ENCODE measurements at regions not wholly inside any gene's neighbourhood (a gene's known extent, or its start where the extent isn't known, plus 50 kb on each side); places are given as distances from the start of the nearest gene placed in this dataset.

- DNase-seq, result no peak
Observed at GRCh38 chr5:8570528-8570927, 701.6 kb downstream of the MTRR start.

GRCh38 chr5:8576178-8576577, 707.2 kb downstream of the MTRR start:
- no peak for DNase-seq

DNA sequence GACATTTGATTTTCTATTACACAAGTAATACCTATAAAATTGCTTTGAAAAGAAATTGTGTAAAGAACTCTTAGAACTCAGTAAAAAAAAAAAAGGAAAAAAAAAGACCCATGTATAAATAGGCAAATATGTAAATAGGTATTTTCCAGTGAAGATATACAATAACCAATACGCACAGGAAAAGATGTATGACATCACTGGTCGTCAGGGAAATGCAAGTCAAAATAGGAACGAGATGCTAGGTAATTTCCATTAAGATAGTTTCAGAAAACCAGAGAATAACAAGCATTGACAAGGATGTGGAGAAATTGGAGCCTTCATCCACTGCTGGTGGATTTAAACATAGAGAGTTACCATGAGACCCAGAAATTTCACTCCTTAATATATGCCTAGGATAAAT, 708.8 kb downstream of the MTRR start:
- DNase-seq, result no peak

GRCh38 chr5:8580298-8580697, 711.4 kb downstream of the MTRR start:
- no peak for DNase-seq

DNA sequence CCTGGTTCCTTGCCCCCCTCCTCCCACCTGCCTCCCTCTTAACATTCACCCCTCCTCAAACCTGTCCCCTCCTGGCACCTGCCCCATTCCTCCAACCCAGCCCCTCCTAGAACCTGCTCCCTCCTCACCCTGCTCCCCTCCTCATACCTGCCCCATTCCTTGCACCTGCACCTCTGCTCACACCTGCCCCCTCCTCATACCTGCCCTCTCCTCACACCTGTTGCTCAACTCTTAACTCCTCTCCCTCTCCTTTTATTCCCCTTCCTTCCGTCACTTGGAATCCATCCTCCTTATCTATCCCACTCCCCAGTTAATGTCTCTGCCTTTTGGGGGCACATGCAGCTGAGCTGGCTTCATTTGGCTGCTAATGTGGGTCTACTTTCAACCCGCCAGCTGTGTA, 712.1 kb downstream of the MTRR start:
- DNase-seq, result no peak

GRCh38 chr5:8585230-8586018, 716.5 kb downstream of the MTRR start:
- no peak for DNase-seq

GRCh38 chr5:8590959-8591358, 722.0 kb downstream of the MTRR start:
- DNase-seq, result no peak

DNA sequence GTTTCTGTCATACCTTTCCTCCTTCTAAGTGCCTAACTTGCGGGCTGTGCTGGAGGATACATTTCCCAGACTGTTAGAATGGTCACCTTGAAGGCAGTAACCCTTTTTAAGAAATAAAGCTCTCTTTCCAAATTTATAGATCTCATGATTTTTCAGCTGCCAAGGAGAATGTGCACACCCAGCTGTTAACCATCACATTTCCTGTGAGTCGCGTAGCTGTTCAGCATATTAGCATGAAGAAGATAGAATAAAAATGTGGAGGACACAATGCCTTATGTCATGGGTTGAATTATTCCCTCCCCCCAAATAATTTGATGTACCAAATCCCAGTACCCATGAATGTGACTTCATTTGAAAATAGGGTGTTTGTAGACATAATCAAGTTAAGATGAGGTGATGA, 729.4 kb downstream of the MTRR start:
- DNase-seq, result no peak

DNA sequence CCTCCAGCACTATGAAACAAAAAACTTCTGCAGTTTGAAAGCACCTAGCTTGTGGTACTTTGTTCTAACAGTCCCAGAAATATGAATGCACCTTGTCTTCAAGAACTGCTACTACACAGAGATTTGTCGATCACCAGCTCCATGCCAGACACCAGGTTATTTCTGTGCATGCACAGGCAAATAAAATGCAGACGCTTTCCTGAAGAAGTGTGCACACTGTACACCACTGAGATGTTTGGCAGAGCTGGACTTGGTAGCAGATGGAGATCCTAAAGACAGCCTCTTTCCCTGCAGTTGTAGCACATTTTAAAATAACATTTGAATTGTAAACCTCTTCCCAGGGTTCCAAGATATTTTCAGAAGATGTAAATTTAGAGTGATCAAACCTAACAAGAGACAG, 730.0 kb downstream of the MTRR start:
- no peak for DNase-seq

GRCh38 chr5:8600843-8601242, 731.9 kb downstream of the MTRR start:
- DNase-seq, result no peak

DNA sequence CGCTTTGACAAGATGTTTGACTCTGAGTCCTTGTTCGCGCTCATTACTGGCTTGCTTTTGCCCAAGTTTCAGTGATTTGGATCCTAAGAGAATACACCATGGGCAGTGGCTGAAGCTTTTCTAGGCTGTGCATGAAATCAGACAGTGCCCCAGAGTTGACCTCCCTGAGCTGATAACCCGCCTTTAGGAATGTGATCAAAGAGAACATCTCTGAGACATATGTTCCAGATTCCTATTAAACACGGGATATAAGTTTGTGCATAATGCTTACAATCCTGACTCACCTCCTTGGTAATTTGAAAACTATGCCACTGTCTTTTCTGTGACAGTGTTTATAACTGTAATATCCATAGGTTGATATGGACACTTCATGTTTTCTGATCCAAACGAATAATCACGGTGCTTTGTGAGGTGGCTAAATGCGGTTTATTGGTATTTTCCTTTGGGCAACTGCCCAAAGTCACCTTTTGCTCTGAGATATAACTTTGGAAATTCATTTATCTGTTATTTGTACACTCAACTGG, 732.9 kb downstream of the MTRR start:
- DNase-seq, result peak; percentile 27

- DNase-seq, result no peak
Observed at GRCh38 chr5:8606231-8606630, 737.3 kb downstream of the MTRR start.

DNA sequence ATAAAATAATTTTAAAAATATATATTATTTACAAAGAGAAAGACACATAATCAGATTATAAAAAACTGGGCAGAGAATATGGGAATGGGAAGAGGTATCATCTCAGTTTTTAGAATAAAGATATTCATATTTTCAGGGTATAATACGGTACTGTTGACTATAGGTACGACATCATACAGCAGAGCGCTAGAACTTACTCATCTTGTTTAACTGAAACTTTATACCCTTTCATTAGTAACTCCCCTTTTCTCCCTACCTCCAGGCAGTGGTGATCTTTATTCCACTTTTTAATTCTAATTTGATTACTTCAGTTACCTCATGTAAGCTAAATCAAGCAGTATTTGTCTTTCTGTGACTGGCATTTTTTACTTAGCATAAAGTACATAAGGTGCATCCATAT, 742.1 kb downstream of the MTRR start:
- DNase-seq, result no peak

DNA sequence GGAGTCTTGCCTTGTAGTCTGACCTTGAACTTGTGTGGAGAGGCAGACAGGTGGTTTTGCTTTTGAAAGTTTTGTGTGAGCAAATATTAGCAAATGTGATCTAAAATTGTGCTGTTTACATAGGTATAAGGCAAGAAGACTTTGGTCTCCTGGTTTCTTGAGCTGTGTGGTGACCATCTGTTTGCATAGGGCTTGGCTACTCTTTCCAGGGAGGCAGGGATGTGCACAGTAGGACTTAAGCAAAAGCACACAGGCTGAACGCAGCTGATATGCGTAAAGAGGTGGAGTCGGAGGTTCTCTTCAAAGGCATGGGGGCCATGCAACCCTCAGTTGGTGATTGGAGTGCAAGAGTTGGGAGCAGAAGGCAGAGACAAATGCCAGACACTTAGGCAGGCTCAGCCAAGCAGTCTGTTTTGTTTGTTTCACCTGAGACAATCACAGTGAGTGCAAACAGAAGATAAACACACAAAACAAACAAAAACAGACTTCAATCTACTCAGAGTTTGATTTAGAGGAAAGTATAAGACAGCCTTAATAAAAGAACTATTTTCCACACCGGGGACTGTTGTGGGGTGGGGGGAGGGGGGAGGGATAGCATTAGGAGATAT, 744.2 kb downstream of the MTRR start:
- DNase-seq, result no peak

- no peak for DNase-seq
Observed at GRCh38 chr5:8615142-8615858, 746.4 kb downstream of the MTRR start.

DNA sequence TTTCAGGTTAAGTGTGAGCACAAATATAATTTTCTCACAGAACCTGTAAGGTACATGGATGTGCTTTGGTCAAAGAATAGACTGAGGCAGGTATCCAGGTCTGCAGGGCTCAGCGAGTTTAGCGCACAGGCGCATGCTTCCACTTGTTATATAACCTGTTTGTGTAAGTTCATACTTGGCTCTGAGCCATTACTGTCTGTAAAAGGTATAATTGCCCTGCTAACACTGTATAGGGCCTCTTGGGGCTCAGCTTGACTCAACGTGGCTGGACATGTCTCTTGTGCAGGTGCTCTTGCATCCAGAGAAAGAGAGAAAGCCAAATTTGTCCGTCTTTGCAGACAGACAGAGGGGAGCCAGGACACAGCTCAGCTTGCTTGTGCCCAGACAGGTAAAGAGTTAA, 759.6 kb downstream of the MTRR start:
- no peak for DNase-seq

- DNase-seq, result peak; percentile 54
Observed at GRCh38 chr5:8633259-8633658, 764.3 kb downstream of the MTRR start.

- peak; percentile 82 for DNase-seq
Observed at GRCh38 chr5:8633696-8634095, 764.7 kb downstream of the MTRR start.

GRCh38 chr5:8634219-8634618, 765.3 kb downstream of the MTRR start:
- DNase-seq, result no peak

DNA sequence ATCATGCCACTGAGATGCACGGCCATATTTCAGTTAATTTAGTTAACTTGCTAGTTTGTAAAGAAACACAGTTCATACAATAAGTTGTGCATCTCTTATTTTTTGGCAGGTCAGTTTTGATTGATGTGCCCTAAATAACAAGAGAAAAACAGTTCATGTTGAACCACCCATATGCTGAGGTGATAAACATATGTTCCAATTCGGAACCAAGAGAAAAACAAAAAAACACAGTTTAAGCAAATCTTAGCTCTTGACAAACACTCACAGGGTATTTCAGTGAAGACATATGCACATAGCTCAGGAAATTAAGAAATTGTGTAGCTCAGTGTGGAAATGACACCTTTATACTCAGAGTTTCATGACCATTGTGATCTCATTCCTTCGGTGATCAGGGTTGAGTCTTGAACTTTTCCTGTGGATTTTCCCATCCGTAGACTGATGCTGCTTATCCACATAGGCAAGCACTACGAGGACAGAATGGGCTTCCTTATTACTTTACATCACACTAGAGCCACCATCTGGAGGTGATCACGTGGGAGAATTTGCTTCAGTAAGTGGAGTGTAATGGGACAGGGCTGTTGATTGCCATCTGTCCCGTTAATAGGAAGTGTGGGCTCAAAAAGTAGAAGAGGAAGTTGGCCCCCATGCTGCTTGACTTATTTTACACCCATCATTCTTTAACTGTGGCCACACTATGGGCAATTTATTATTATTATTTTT, 773.0 kb downstream of the MTRR start:
- no peak for DNase-seq

DNA sequence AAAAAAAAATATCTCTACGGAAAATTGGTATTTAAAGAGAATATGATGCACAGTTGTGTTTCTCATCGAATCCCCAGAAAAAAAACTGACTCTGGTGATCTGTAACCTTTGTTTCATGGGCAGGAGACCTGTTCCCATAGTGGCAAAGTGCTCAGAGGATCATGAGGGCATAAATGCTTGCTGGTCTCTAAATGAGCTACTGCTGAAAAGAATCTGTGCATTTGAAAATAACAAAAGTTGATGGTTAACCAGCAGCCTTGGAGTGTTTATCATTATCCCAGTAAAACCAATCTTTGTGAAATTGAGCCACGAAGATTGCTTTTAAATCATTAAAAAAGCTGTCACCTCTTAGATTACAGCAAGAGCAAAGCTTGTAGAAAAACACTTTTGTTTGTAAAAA, 775.4 kb downstream of the MTRR start:
- no peak for DNase-seq

GRCh38 chr5:8647111-8647510, 778.2 kb downstream of the MTRR start:
- no peak for DNase-seq

DNA sequence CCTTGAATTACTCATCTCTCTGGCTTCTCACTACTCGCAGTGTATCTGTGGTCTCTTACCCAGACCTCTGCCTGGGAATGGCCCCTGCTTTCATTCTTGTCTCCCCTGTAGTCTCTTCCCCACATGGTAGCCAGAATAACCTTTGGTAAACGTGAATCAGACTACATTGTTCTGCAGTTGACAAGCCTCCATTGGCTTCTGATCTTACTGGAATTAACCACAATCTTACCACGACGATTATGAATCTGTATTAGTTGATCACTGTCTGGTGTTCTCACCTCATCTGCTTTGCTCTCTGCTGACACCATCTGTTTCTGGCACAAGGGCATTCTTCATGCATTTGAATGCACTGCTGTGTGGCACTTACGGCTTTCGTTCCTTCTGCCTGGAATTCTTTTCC, 781.2 kb downstream of the MTRR start:
- DNase-seq, result peak; percentile 70
